KMS-11 (cell line): ENCODE measurements at regions not wholly inside any gene's neighbourhood (a gene's known extent, or its start where the extent isn't known, plus 50 kb on each side); places are given as distances from the start of the nearest gene placed in this dataset.

Experiments used
- H2AFZ ChIP-seq: fragments of 200-600 bp; sonication (generic); 2 replicates; pipeline ENCODE4 v1.6.1; 2016; ENCODE audit warnings: antibody characterized with exemption, mixed run types, low read depth
- H3K27ac ChIP-seq: fragments of 200-600 bp; sonication (generic); 2 replicates; pipeline ENCODE4 v1.6.1; 2016; ENCODE audit warnings: mild to moderate bottlenecking, mixed run types
- H3K27me3 ChIP-seq: fragments of 200-600 bp; sonication (generic); 2 replicates; pipeline ENCODE4 v1.6.1; 2017; ENCODE audit warnings: mild to moderate bottlenecking, low read depth, mixed run types, moderate library complexity; ENCODE audit not compliant: insufficient read depth
- H3K36me3 ChIP-seq: fragments of 200-600 bp; sonication (generic); 2 replicates; pipeline ENCODE4 v1.6.1; 2017; ENCODE audit warnings: mild to moderate bottlenecking, mixed run types; ENCODE audit not compliant: insufficient read depth
- H3K4me1 ChIP-seq: fragments of 200-600 bp; sonication (generic); 2 replicates; pipeline ENCODE4 v1.6.1; 2016; ENCODE audit warnings: mild to moderate bottlenecking, low read depth, mixed run types; ENCODE audit not compliant: poor library complexity, severe bottlenecking
- H3K4me2 ChIP-seq: fragments of 200-600 bp; sonication (generic); 2 replicates; pipeline ENCODE4 v1.7.0; 2016; ENCODE audit warnings: mild to moderate bottlenecking, mixed run types
- H3K4me3 ChIP-seq: fragments of 200-600 bp; sonication (generic); IDR thresholded peaks from 2 replicates; pipeline ENCODE4 v1.6.1; 2017; ENCODE audit warnings: low read depth, low read length, mixed read lengths; ENCODE audit not compliant: insufficient read depth
- H3K79me2 ChIP-seq: fragments of 200-600 bp; sonication (generic); 2 replicates; pipeline ENCODE4 v1.6.1; 2016; ENCODE audit warnings: low read depth, mixed run types; ENCODE audit not compliant: insufficient read depth
- H3K9ac ChIP-seq: fragments of 200-600 bp; sonication (generic); 2 replicates; pipeline ENCODE4 v1.6.1; 2016; ENCODE audit warnings: mild to moderate bottlenecking, mixed run types
- H4K20me1 ChIP-seq: fragments of 200-600 bp; sonication (generic); 2 replicates; pipeline ENCODE4 v1.6.1; 2016; ENCODE audit warnings: mild to moderate bottlenecking, mixed run types; ENCODE audit not compliant: insufficient read depth
- CTCF ChIP-seq: fragments of 200-600 bp; sonication (generic); conservative IDR thresholded peaks from 2 replicates; pipeline ENCODE4 v1.6.1; 2017; ENCODE audit warnings: low read depth, mild to moderate bottlenecking, antibody characterized with exemption, low read length, moderate library complexity, mixed read lengths

- Histone ChIP-seq H3K4me2 (no peak overlapping the region), H3K36me3 (no peaks in the 10 kb centered on the region), H3K27me3 (no peaks in the 10 kb centered on the region), H3K9ac (no peak overlapping the region), H2AFZ (no peak overlapping the region), H4K20me1 (no peaks in the 10 kb centered on the region), H3K4me3 (no peak overlapping the region), H3K79me2 (no peaks in the 10 kb centered on the region), H3K4me1 (no peaks in the 10 kb centered on the region), H3K27ac (no peak overlapping the region)
- no peak for TF ChIP-seq CTCF
Observed at GRCh38 chr6:117169781-117170281, 95.5 kb upstream of the VGLL2 start.

- no peaks in the 10 kb centered on the region for H3K36me3 ChIP-seq
- H3K79me2 ChIP-seq = no peaks in the 10 kb centered on the region
- no peak overlapping the region for H2AFZ ChIP-seq
- H3K27ac ChIP-seq = no peak overlapping the region
- H3K4me3 ChIP-seq = no peak overlapping the region
- no peaks in the 10 kb centered on the region for H4K20me1 ChIP-seq
- no peak for TF ChIP-seq CTCF
- no peak overlapping the region for H3K9ac ChIP-seq
- no peaks in the 10 kb centered on the region for H3K27me3 ChIP-seq
- no peak overlapping the region for H3K4me2 ChIP-seq
- no peaks in the 10 kb centered on the region for H3K4me1 ChIP-seq
Observed at GRCh38 chr6:117174835-117175360, 90.5 kb upstream of the VGLL2 start.

DNA sequence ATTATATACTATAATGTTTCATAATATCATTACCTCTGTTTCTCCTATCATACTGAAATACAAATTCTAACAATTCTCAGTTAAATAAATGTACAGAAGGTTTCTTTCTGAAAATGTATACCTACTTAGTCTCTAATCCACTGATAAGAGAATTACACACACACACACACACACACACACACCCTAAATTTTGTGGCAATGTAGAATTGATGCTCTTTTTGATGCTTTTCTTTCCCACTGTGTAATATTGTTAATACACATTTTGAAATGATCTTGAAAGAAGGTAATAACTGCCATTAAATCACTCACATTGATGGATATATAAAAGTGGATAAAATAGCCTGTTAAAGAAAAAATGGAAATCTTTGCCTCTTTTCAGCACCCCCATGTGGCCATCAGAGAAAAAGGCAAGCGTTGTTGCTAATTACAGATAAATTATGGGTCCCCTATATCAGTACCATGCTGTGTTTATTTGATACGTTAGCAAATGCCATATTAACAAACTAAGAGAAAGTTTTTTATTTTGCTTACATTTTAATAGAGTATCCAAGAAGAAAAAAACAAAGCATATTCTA, 76.6 kb upstream of the VGLL2 start:
- H3K79me2 ChIP-seq = no peaks in the 10 kb centered on the region
- H3K4me1 ChIP-seq = no peaks in the 10 kb centered on the region
- TF ChIP-seq CTCF = peak; percentile 66
- H4K20me1 ChIP-seq = no peaks in the 10 kb centered on the region
- H2AFZ ChIP-seq = no peak overlapping the region
- no peak overlapping the region for H3K27ac ChIP-seq
- H3K36me3 ChIP-seq = no peaks in the 10 kb centered on the region
- no peak overlapping the region for H3K9ac ChIP-seq
- no peaks in the 10 kb centered on the region for H3K27me3 ChIP-seq
- H3K4me2 ChIP-seq = no peak overlapping the region
- no peak overlapping the region for H3K4me3 ChIP-seq

DNA sequence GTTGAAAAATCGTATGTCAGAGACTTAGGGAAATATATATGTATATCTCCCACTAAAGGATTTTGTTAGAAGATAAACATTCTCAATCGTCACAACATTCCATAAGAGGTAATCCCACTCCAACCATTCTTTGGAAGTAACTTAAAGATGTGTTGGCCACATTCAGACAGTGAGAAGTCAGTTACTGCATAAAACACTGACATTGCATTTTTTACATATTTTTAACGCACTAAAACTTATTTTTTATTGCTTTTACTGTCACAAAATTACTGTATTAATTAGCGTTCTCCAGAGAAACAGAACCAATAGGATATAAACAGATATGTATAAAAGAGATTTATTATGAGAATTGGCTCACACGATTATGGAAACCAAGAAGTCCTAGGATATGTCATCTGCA, 74.3 kb upstream of the VGLL2 start:
- no peak for TF ChIP-seq CTCF
- no peaks in the 10 kb centered on the region for H4K20me1 ChIP-seq
- H3K27me3 ChIP-seq = no peaks in the 10 kb centered on the region
- no peaks in the 10 kb centered on the region for H3K79me2 ChIP-seq
- no peak overlapping the region for H2AFZ ChIP-seq
- H3K4me1 ChIP-seq = no peaks in the 10 kb centered on the region
- H3K9ac ChIP-seq = no peak overlapping the region
- no peaks in the 10 kb centered on the region for H3K36me3 ChIP-seq
- no peak overlapping the region for H3K27ac ChIP-seq
- H3K4me3 ChIP-seq = no peak overlapping the region
- H3K4me2 ChIP-seq = no peak overlapping the region
